GM12891 (cell line): ENCODE measurements at regions not wholly inside any gene's neighbourhood (a gene's known extent, or its start where the extent isn't known, plus 50 kb on each side); places are given as distances from the start of the nearest gene placed in this dataset.

Experiments used
- DNase-seq: peaks from one replicate; pipeline ENCODE4 v3.0.0; 2011; ENCODE audit warnings: low spot score; ENCODE audit not compliant: insufficient read length
- FAIRE-seq: peaks from 2 replicates; lab custom pipeline; 2011; peaks lifted over from hg19 to GRCh38; lab: Jason Lieb, UNC
- PAX5 ChIP-seq: IDR thresholded peaks from 2 replicates; pipeline ENCODE4 v1.6.1; 2011; ENCODE audit warnings: low read length, moderate library complexity, mild to moderate bottlenecking; ENCODE audit not compliant: insufficient read depth, severe bottlenecking
- POLR2A ChIP-seq: IDR thresholded peaks from 2 replicates; pipeline ENCODE4 v1.6.1; 2011; ENCODE audit warnings: low read depth, low read length, control low read depth
- POLR2AphosphoS5 ChIP-seq: IDR thresholded peaks from 2 replicates; pipeline ENCODE4 v1.6.1; 2011; ENCODE audit warnings: low read depth, low read length, control low read depth
- POU2F2 ChIP-seq: IDR thresholded peaks from 2 replicates; pipeline ENCODE4 v1.6.1; 2011; ENCODE audit warnings: low read depth, mild to moderate bottlenecking, control low read depth, low read length, moderate library complexity
- SPI1 ChIP-seq: IDR thresholded peaks from 2 replicates; pipeline ENCODE4 v1.6.1; 2011; ENCODE audit warnings: low read depth, low read length, control low read depth
- TAF1 ChIP-seq: IDR thresholded peaks from 2 replicates; pipeline ENCODE4 v1.6.1; 2011; ENCODE audit warnings: low read depth, low read length, control low read depth

DNA sequence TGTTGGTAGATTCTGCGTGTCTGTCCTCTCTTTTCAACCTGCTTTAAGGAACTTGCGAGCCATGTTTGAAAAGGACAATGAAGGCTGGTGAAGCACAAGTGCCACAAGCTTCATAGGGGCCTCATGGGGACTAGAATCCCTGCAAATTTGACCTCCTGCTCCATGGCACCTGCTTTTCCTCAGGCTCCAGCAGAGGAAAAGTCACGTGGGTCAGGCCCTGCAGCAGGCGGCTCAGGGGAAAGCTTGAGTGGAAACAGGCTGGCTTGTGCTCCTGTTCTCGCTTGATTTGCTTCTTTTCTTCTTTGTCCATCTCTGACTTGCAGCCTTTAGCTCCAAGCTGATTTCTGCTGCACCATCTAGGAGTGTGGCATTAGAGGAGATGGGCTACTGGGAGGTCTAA is 187.6 kb upstream of the MAST4 start:
- DNase-seq (no peak), FAIRE-seq (no peak)
- TF ChIP-seq TAF1 (no peak), SPI1 (no peak), POLR2A (no peak), PAX5 (no peak), POLR2AphosphoS5 (no peak), POU2F2 (no peak)

GRCh38 chr5:66410122-66410521 is 186.1 kb upstream of the MAST4 start:
- TF ChIP-seq POU2F2 (no peak), POLR2AphosphoS5 (no peak), POLR2A (no peak), SPI1 (no peak), PAX5 (no peak), TAF1 (no peak)
- FAIRE-seq (no peak), DNase-seq (no peak)

DNA sequence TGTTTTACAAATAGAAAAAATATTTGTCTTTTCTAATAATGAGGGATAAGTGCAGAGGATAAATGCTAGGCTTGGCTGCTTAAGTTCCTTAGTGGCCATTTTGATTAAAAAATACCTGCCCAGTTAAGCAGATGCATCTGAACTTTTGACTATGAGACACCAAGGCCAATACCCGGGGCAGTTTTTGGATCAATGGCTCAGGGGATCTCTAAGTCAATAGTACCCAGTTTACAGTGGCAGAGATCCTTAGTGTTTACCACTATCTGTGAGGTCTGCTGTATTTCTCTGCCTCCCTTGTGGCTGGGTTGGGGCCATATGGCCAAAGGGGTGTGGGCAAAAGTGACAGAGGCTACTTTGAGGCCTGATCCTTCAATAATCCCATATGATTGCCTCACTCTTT is 184.5 kb upstream of the MAST4 start:
- FAIRE-seq, result no peak
- no peak for TF ChIP-seq POU2F2
- TF ChIP-seq PAX5, result no peak
- no peak for TF ChIP-seq TAF1
- TF ChIP-seq SPI1, result no peak
- no peak for TF ChIP-seq POLR2A
- no peak for TF ChIP-seq POLR2AphosphoS5
- DNase-seq, result no peak

DNA sequence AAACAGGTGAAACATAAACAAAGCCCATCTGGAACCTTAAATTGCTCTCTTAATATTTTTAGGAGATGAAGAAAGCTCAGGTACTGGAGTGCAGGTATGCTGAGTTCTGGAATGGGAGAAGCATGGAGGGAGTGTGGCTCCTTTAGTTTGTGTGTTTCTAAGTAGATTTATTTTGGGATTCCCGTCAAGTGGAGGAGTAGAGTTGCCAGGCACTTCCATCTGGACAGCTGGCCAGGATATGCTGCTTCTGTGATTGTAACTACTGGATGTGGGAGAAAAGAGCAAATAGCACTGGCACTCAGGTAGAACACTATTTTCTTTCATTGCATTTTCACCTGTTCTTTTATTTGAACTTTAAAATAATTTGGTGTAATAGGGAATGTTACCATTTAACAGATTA is 182.3 kb upstream of the MAST4 start:
- no peak for DNase-seq
- no peak for FAIRE-seq
- TF ChIP-seq POLR2AphosphoS5 (no peak), POU2F2 (no peak), PAX5 (no peak), TAF1 (no peak), POLR2A (no peak), SPI1 (no peak)

DNA sequence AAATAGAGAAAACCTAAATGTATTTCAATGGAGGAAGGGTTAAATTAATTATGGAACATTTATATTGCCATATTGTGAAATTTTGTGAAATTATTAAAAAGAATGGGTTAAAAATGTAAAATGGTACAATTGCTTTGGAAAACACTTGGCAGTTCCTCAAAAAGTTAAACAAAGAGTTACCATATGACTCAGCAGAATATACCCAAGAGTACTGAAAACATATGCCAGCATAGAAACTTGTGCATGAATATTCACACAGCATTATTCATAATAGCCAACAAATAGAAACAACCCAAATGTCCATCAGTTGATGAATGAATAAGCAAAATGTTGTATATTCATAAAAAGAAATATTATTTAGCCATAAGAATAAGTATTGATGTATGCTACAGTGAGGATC is 181.0 kb upstream of the MAST4 start:
- no peak for FAIRE-seq

DNA sequence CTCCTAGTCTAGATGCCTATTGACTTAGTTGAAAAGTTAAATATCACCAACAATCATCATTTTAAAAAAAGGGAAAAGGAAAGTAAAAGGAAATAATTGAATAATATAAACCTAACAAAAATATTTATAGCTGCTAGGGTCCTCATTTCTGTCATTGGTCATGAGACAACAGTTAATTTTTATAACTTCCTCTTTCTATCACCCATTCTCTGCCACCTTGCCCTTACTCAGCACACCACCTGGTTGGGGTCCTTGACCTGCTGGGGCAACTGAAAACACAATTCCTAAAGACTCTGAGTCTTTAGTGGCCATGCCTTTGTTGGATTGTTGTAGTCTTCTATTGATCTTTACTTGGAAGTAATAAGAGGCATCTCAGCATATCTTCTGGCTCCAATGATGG is 179.5 kb upstream of the MAST4 start:
- TF ChIP-seq POU2F2 (no peak), POLR2A (no peak), SPI1 (no peak), PAX5 (no peak), TAF1 (no peak), POLR2AphosphoS5 (no peak)

More for the DNA sequence above, 181.0 kb upstream of the MAST4 start:
- TF ChIP-seq SPI1 (no peak), POLR2A (no peak), TAF1 (no peak), POU2F2 (no peak), POLR2AphosphoS5 (no peak), PAX5 (no peak)
- DNase-seq, result no peak

DNA sequence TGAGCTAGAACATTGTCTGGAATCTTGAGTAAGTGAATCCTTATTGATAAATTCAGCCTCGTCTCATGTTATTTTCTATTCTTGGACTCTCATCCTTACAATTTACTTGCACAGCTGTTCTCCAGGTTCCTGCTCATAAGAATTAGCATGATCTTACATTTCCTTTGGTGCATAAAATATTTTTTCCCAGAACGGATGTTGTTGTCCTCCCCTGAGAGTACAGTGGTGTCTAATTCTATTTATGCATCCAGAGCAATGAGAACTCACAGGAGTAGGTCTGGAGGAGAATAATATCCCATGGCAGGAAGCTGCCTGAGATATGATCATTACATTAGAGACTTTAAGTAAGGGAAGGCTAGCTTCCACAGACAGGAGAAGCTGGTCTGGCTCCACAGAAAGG is 178.4 kb upstream of the MAST4 start:
- DNase-seq, result no peak
- TF ChIP-seq SPI1 (no peak), POLR2AphosphoS5 (no peak), TAF1 (no peak), POU2F2 (no peak), POLR2A (no peak), PAX5 (no peak)
- FAIRE-seq, result no peak

More for the DNA sequence above, 179.5 kb upstream of the MAST4 start:
- FAIRE-seq, result no peak
- DNase-seq, result no peak

GRCh38 chr5:66423484-66423883 is 172.7 kb upstream of the MAST4 start:
- TF ChIP-seq SPI1 (no peak), POLR2A (no peak), PAX5 (no peak), TAF1 (no peak), POU2F2 (no peak), POLR2AphosphoS5 (no peak)
- no peak for DNase-seq
- no peak for FAIRE-seq

DNA sequence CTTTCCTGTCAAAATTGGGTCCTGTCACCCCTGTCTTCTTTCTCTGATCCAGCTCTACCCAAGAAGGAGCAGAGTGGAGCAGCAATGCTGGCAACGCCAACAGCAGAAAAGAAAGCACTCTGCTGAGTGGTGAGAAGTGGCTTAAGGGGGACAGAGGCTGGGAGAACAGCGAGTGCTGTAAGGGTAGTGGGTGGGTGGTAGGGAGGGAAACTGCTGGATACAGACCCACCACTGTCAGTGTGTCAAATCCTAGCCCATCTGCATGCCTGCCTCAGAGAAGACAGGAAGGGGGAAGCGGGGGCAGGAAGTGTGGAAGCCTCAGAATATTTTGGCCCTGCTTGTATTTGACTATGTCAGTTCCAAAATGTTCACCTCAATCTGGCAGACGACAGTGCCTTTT is 170.4 kb upstream of the MAST4 start:
- FAIRE-seq, result no peak
- no peak for DNase-seq
- TF ChIP-seq POLR2A (no peak), PAX5 (no peak), POU2F2 (no peak), TAF1 (no peak), POLR2AphosphoS5 (no peak), SPI1 (no peak)

DNA sequence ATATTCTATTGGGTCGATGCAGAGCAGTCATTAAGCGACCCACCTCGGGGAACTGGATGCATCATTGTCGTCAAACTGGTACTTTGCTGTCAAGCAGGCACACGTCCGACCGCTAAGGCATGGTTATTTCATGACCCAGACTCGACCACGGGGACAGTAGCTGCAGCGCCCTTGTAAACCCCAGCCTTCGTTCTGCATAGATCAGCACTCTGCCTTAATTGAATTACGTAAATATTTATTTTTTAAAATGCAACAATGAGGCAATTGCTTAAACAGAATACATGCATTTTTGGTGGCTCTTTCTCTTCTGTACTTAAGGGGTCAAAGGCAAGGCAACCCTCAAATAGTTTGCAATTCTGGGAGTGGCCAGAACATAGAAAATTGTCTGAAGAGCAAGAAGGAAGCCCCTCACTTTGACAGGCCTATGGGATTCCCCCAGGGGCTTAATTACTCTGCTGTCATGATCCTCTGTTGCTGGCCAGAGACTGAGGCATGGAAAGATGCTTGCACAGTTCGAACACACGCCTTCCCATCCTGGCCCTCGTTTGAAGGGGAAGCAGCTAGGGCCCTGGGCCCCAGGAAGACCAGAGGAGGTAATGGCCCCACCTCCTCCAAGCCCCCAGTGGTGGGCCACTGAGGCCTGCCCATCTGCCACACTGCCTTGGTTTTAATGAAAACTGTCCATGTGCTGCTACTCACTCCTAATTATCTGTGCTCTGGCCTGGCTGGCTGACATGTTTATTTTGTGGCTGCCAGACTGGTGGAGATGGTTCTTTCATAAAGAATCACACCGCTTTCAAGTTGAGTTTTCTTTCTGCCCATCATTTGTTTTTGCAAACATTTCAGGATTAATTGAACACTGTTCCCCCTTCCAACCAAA is 169.7 kb upstream of the MAST4 start:
- TF ChIP-seq POLR2A (no peak), TAF1 (no peak), SPI1 (no peak), PAX5 (no peak), POLR2AphosphoS5 (no peak), POU2F2 (no peak)
- FAIRE-seq, result no peak
- DNase-seq, result no peak
